ENCODE measurements at regions not wholly inside any gene's neighbourhood (a gene's known extent, or its start where the extent isn't known, plus 50 kb on each side); places are given as distances from the start of the nearest gene placed in this dataset.
"Not testable (repeated sequence)": the region's sequence is repeated elsewhere in the genome, so short reads cannot be mapped to it uniquely, and the experiment has no call there.

- DNase-seq (ENCODE audit: low read depth), result no peak
- no peak overlapping the region for H3K4me3 ChIP-seq (ENCODE audit: control insufficient read depth, low read depth, low read length)
- TF ChIP-seq CTCF (conservative IDR thresholded peaks at IDR 0.05; ENCODE audit: control insufficient read depth, insufficient read depth, low read depth, low read length), result no peak
Measured at GRCh38 chr1:82064691-82065090, 264.0 kb downstream of the ADGRL2 start.

- no peak overlapping the region for H3K4me3 ChIP-seq (ENCODE audit: control insufficient read depth, low read depth, low read length)
- no peak for DNase-seq (ENCODE audit: low read depth)
- TF ChIP-seq CTCF (conservative IDR thresholded peaks at IDR 0.05; ENCODE audit: control insufficient read depth, insufficient read depth, low read depth, low read length), result no peak
Measured at GRCh38 chr1:82062206-82062605, 261.5 kb downstream of the ADGRL2 start.

GRCh38 chr1:82059959-82060358 is 259.2 kb downstream of the ADGRL2 start:
- no peak overlapping the region for H3K4me3 ChIP-seq (ENCODE audit: control insufficient read depth, low read depth, low read length)
- TF ChIP-seq CTCF (conservative IDR thresholded peaks at IDR 0.05; ENCODE audit: control insufficient read depth, insufficient read depth, low read depth, low read length), result no peak
- DNase-seq (ENCODE audit: low read depth), result no peak

- no peak overlapping the region for H3K4me3 ChIP-seq (ENCODE audit: control insufficient read depth, low read depth, low read length)
- no peak for DNase-seq (ENCODE audit: low read depth)
- TF ChIP-seq CTCF (conservative IDR thresholded peaks at IDR 0.05; ENCODE audit: control insufficient read depth, insufficient read depth, low read depth, low read length), result no peak
Measured at GRCh38 chr1:82057011-82057410, 256.3 kb downstream of the ADGRL2 start.

- not testable (repeated sequence) for DNase-seq (ENCODE audit: low read depth); H3K4me3 ChIP-seq (ENCODE audit: control insufficient read depth, low read depth, low read length)
Measured at GRCh38 chr1:82055375-82055774, 254.6 kb downstream of the ADGRL2 start.

GRCh38 chr1:82052563-82052962 is 251.8 kb downstream of the ADGRL2 start:
- no peak for DNase-seq (ENCODE audit: low read depth)
- H3K4me3 ChIP-seq (ENCODE audit: control insufficient read depth, low read depth, low read length), result no peak overlapping the region
- no peak for TF ChIP-seq CTCF (conservative IDR thresholded peaks at IDR 0.05; ENCODE audit: control insufficient read depth, insufficient read depth, low read depth, low read length)

GRCh38 chr1:82048596-82048995 is 247.9 kb downstream of the ADGRL2 start:
- no peak overlapping the region for H3K4me3 ChIP-seq (ENCODE audit: control insufficient read depth, low read depth, low read length)
- no peak for DNase-seq (ENCODE audit: low read depth)
- TF ChIP-seq CTCF (conservative IDR thresholded peaks at IDR 0.05; ENCODE audit: control insufficient read depth, insufficient read depth, low read depth, low read length), result no peak
